Right ventricle myocardium inferior (tissue), 1 donor: ENCODE measurements at regions not wholly inside any gene's neighbourhood (a gene's known extent, or its start where the extent isn't known, plus 50 kb on each side); places are given as distances from the start of the nearest gene placed in this dataset.
A peak's percentile ranks its signal among the peaks of the same experiment; 100 is the strongest.
"Not testable (repeated sequence)": the region's sequence is repeated elsewhere in the genome, so short reads cannot be mapped to it uniquely, and the experiment has no call there.

Experiments
- ATAC-seq: fragments of 200-7000 bp; cut with Tn5 transposase; one replicate; pipeline ENCODE4 v1.9.1; 2020; ENCODE audit warnings: mild to moderate bottlenecking, moderate library complexity
- DNase-seq: peaks from one replicate; pipeline ENCODE4 v3.0.0; 2021; ENCODE audit errors: missing footprints
- intact Hi-C: fragments of 100-400 bp; cut with DNase I; formaldehyde crosslinking; loops from one replicate; pipeline ENCODE4 v1.11.0; 2022
- donor health status: DM: no; HTN: yes; CAD: no; lungs with severe emphysema.

DNA sequence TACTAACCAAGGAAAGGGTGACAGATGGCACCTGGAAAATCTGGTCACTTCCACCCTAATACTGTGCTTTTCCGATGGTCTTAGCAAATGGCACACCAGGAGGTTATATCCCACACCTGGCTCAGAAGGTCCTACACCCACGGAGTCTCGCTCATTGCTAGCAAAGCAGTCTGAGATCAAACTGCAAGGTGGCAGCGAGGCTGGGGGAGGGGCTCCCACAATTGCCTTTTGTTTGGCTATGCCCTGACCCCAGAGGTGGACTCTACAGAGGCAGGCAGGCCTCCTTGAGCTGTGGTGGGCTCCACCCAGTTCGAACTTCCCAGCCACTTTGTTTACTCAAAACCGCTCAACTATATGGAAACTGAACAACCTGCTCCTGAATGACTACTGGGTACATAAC is 50.3 kb upstream of the UGT2B15 start:
- intact Hi-C loops, ATAC-seq: not testable (repeated sequence)

DNA sequence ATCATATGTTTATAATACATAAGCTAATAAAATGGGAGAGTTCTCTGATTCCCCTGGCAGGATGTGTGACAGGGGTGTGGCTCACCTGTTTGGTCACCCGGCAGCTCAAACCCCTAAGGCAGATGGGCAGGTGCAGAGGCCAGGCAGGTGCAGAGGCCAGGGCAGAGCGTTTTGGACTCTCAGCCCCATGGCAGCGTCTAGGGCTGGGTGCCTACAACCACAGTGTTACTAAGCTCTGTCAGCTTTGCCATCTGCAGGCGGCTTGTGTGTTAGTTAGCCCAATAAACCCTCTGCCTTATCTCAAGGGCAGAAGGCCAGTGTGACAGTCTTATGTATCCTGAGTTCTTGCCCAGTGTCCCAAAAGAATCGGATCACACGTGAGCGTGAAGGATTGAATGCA is 54.0 kb upstream of the UGT2B15 start:
- intact Hi-C loops: no loop called here
- ATAC-seq (no peak), DNase-seq (no peak)

More for the DNA sequence above, 50.3 kb upstream of the UGT2B15 start:
- peak; percentile 58 for DNase-seq

DNA sequence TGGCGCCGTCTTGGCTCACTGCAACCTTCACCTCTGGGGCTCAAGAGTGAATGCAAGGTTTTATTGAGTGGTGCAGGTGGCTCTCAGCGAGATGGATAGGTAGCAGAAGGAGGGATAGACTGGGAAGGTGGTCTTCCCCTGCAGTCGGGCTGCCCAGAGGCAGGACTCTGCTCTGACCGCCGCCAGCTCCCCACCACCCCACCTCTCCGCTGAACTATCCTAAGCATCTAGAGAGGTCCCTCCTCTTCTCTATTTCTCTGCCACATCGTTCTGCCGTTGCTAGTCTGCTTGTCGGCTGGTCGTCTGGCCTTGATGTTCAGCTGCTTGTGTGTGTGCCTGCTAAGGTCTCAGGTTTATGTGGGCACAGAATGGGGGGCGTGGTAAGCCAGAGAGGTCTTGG is 54.5 kb upstream of the UGT2B15 start:
- ATAC-seq (no peak), DNase-seq (no peak)
- intact Hi-C loops: no loop called here

DNA sequence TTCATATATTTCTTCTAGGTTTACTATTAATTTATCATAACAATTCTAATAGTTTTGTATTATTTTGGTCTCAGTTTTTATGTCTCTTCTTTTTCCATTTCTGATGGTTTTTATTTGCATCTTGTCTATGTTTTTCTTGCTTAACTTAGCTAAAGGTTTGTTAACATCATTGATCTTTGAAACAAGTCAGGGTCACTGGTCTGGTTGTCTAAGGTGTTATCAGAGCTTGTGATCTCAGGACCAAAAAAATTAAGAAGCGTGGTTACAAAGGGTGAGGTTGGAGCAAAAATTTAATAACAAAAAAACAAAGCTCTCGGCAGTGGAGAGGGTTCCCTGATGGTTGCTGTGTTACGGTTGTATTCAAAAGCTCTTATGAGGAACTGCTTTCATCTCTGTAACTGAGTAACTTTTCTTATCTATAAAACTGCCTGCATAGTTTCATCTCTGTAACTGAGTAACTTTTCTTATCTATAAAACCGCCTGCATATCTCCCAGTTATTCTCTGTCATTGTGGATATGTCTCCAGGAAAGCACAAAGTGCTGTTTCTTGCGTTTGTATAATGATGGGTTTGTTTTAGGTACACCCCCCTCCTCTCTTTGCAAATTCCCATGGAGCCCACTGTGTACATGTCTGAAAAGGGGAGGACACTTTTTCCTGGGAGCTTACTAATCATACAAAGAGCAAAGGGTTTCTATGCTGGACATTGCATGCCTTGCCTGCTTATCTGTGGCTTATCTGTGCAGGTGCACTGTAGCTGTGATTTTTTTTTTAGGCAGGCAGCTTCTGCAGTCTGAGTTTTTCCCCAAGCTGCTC is 62.4 kb upstream of the UGT2B15 start:
- ATAC-seq (no peak), DNase-seq (no peak)
- intact Hi-C loops: no loop called here

DNA sequence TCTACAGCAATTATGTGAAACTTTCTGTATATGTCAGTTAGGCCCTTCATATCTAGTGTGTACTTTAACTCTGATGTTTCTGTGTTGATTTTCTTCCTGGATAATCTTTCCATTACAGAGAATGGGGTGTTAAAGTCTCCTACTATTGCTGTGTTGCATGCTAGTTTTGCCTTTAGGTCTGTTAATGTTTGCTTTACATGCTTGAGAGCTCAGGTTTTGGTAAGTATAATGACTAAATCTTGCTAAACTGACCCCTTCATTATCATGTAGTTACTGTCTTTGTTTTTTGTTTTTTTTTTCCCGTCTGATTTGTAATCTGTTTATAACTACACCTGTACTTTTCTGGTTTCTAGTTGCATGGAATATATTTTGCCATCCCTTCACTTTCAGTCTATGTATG is 63.6 kb upstream of the UGT2B15 start:
- intact Hi-C loops: no loop called here
- no peak for DNase-seq
- ATAC-seq: no peak

DNA sequence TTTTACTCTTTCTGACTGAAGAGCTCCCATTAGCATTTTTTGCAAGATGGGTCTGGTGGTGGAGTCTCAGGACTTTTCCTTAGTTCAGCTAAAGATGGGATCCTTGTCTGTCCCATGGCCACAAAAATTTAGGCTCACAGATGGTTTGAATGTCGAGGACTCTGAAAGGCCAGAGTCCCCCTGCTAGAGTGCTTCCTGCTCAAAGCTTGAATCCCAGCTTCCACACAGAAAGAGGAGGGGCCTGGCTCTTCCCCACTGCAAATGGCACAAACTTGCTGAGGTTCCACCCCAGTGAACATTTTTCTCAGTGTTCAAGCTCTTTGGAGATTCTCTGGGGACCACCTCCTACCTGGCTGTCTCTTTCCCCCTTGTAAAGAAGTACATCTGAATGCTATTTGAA is 64.7 kb upstream of the UGT2B15 start:
- no peak for ATAC-seq
- intact Hi-C loops: no loop called here

DNA sequence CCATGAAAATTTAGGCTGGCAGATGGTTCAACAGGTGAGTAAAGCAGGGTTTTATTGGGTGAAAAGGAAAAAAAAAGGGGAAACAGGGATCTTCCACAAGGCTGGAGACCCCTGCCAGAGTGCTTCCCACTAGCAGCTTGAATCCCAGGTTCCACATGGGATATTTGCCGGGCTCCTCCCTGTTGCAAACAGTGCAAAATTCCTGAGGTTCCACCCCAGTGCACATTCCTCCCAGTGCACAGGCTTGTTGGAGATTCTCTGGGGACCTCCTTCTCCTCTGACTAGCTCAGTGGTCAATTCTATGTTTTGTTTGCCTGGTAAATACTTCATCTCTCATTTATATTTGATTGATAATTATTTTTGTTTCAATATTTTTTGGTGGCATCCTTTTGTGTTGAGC is 66.4 kb upstream of the UGT2B15 start:
- ATAC-seq: no peak
- DNase-seq: no peak
- intact Hi-C loops: no loop called here

More for the DNA sequence above, 64.7 kb upstream of the UGT2B15 start:
- no peak for DNase-seq

DNA sequence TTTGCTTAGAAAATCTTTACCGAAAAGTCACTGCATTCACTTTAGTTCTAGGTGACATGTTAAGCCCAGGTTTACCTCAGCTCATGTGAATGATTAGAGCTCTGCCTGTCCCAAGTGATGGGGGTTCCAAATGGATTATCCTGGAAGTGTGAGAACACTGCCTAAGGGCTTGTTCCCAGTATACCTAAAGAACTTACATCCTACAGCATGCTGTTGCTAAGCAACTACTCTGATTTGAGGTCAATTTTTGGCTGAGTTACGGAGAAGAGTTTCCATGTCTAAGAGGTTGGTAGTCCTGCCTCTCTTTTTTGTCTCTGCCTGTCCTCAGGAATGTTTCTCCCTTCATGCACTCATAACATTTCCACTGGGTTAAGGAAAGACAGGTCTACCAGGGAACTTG is 67.6 kb upstream of the UGT2B15 start:
- no peak for DNase-seq
- no peak for ATAC-seq
- intact Hi-C loops: no loop called here

DNA sequence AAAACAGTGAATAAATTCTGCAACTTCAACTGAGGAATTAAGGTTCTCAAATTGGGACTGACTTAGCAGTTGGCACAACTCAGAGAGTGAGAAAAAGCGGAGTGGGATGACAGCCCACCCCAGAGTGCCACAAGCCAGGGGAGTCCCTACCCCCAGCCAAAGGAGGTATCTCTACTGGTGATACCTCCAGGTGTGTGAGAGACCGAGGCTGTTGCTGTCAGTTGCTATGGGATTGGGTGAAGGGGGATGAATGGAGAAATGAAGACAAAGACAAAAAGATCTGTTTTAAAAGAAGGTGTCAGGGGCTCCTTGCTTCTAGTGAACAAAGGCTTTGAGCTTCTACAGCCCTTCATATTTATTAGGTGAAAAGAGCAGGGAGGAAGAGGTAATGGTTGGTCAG is 71.4 kb upstream of the UGT2B10 start:
- intact Hi-C loops: no loop called here
- ATAC-seq (no peak), DNase-seq (no peak)

DNA sequence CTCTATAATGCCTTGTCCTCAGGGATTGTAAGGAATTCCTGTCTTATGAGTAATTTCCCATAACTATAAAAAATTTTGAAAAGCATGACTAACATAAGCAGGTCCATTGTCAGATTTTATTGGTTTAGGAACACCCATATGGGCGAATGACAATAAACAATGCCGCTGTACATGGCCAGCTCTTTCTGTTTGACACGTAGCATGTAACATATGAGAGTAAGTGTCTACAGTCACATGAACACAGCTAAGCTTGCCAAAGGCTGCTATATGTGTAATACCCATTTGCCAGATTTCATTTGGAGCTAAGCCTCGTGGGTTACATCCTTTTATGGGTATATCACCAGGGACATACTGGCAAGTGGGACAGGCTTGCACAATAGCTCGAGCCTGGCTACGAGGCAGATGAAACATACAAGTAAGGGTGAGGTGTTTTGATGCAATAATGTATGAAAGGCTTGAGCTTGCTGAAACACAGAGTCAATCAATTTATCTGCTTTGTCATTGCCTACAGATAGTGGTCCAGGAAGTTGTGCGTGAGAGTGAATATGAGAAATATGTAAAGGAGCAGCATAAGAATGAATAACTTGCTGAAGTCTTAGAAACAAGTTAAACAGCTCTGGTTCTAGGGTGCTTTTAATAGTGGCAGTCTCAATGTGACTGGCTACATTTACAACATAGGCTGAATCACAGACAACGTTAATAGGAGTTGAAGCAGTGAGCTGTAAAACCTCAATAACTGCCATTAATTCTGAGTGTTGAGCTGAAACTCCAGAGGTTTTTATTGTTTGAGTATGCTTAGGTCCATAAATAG is 67.4 kb upstream of the UGT2B10 start:
- no peak for DNase-seq
- ATAC-seq: no peak
- intact Hi-C loops: no loop called here

DNA sequence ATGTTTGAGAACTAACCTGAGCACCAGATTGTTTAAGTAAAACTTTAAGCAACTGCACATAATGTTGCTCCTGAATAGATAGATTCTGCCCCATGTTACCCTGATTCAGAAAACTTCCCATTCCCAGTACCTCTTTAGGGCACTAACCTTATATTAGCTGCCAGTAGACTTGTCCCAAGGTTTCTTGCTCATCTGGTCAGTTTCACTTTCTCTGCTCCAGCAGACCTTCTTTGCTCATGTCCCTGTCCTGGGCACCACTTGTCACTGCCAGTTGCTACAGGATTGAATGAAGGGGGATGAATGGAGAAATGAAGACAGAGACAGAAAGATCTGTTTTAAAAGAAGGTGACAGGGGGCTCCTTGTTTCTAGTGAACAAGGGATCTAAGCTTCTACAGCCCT is 65.2 kb upstream of the UGT2B10 start:
- DNase-seq: no peak
- intact Hi-C loops: no loop called here
- ATAC-seq: no peak

DNA sequence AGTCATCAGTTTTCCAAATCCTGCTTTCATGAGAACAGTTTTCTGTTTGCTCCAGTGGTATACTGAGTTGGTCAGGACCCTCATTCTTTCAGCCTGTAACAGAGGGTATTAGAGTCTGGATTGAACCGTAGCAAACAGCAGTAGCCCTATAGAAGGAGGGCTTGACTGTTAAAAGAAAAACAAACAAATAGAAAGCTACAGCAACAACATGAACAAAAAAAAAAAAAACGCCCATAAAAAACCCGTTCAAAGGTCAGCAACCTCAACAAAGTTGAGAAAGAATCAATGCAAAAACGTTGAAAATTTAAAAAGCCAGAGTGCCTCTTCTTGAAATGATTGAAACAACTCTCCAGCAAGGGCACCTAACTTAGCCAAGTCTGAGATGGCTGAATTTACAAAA is 64.7 kb upstream of the UGT2B10 start:
- DNase-seq: no peak
- intact Hi-C loops: no loop called here
- ATAC-seq: no peak

DNA sequence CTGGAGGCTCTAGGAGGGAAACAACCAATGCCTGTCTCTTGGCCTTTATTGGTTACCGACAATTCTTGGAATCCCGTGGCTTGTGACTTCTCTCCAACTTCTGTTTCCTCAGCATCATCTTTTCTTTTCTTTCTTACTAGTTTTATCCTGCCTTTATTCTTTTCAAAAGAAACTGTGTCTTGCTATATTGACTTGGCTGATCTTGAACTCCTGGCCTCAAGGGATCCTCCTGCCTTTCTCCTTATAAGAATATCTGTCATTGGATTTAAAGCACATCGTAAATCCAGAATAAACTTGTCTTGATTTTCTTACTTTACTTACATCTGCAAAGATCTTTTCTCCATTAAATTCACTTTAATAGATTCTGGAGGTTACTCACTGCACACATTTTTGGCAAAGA is 49.9 kb upstream of the UGT2B10 start:
- intact Hi-C loops: no loop called here
- no peak for ATAC-seq
- DNase-seq: no peak
